CD8-positive, alpha-beta memory T cell (primary cell): ENCODE measurements at regions not wholly inside any gene's neighbourhood (a gene's known extent, or its start where the extent isn't known, plus 50 kb on each side); places are given as distances from the start of the nearest gene placed in this dataset.

Experiments
- CTCF ChIA-PET: fragments of 350-600 bp; sonication (Branson Sonifier 250); formaldehyde crosslinking; loops from one replicate; lab custom pipeline; 2021; ENCODE audit warnings: antibody characterized with exemption; lab: Charles Lee
- POLR2A ChIA-PET: fragments of 350-600 bp; sonication (Branson Sonifier 250); formaldehyde crosslinking; loops from one replicate; lab custom pipeline; 2021; ENCODE audit warnings: antibody characterized with exemption; lab: Charles Lee
- DNase-seq, 5 donors: peaks; one replicate each; pipeline versions ENCODE4 v3.0.0 to v3.0.0-alpha.2; 2020 to 2022; ENCODE audit warnings: mixed read lengths in 1 of 5
- H3K27ac ChIP-seq: one replicate; pipeline ENCODE4 v1.7.0; 2013; ENCODE audit warnings: low read depth, mild to moderate bottlenecking, low read length, moderate library complexity
- H3K27me3 ChIP-seq: 2 replicates; pipeline ENCODE4 v1.7.0; 2013; ENCODE audit warnings: low read length, mild to moderate bottlenecking; ENCODE audit not compliant: insufficient read depth, poor library complexity, severe bottlenecking
- H3K36me3 ChIP-seq: 2 replicates; pipeline ENCODE4 v1.7.0; 2013; ENCODE audit warnings: mild to moderate bottlenecking, low read length, moderate library complexity; ENCODE audit not compliant: insufficient read depth
- H3K4me1 ChIP-seq: 2 replicates; pipeline ENCODE4 v1.7.0; 2013; ENCODE audit warnings: mild to moderate bottlenecking, low read length, moderate library complexity; ENCODE audit not compliant: insufficient read depth
- H3K4me3 ChIP-seq: 2 replicates; pipeline ENCODE4 v1.7.0; 2013; ENCODE audit warnings: mild to moderate bottlenecking, low read length
- H3K9me3 ChIP-seq: 2 replicates; pipeline ENCODE4 v1.7.0; 2013; ENCODE audit warnings: mild to moderate bottlenecking, low read length
- H3K27ac Mint-ChIP-seq, 8 donors: one replicate each; pipeline ENCODE4 v1.8.0; 2020 to 2021; ENCODE audit warnings: mixed read lengths in 8 of 8, mild to moderate bottlenecking in 6 of 8, inconsistent platforms in 3 of 8, moderate library complexity in 3 of 8
- H3K27me3 Mint-ChIP-seq, 2 donors: one replicate each; pipeline ENCODE4 v1.8.0; 2020 to 2021; ENCODE audit warnings: mixed read lengths in 2 of 2, mild to moderate bottlenecking in 1 of 2, moderate library complexity in 1 of 2
- H3K36me3 Mint-ChIP-seq, 3 donors: one replicate each; pipeline ENCODE4 v1.8.0; 2020 to 2021; ENCODE audit warnings: mixed read lengths in 3 of 3, inconsistent platforms in 1 of 3, mild to moderate bottlenecking in 1 of 3
- H3K4me1 Mint-ChIP-seq, 3 donors: one replicate each; pipeline ENCODE4 v1.8.0; 2020 to 2021; ENCODE audit warnings: mixed read lengths in 3 of 3, inconsistent platforms in 1 of 3, mild to moderate bottlenecking in 1 of 3
- H3K4me3 Mint-ChIP-seq, 7 donors: one replicate each; pipeline ENCODE4 v1.8.0; 2020 to 2021; ENCODE audit warnings: mixed read lengths in 7 of 7, mild to moderate bottlenecking in 6 of 7, moderate library complexity in 4 of 7, inconsistent platforms in 2 of 7
- H3K9me3 Mint-ChIP-seq, 5 donors: one replicate each; pipeline ENCODE4 v1.8.0; 2020 to 2022; ENCODE audit warnings: mixed read lengths in 5 of 5, mild to moderate bottlenecking in 3 of 5, moderate library complexity in 2 of 5, inconsistent platforms in 1 of 5

- POLR2A ChIA-PET, result no interaction called here
- CTCF ChIA-PET, result no interaction called here
- Histone ChIP-seq H3K27me3 (no peaks in the 10 kb centered on the region), H3K4me1 (no peaks in the 10 kb centered on the region), H3K9me3 (no peaks in the 10 kb centered on the region), H3K36me3 (no peaks in the 10 kb centered on the region), H3K4me3 (no peak overlapping the region), H3K27ac (no peak overlapping the region)
- no peak for DNase-seq
- H3K27me3 Mint-ChIP-seq, result no peaks in the 10 kb centered on the region
- no peak overlapping the region for H3K27ac Mint-ChIP-seq
- no peaks in the 10 kb centered on the region for H3K4me1 Mint-ChIP-seq
- no peaks in the 10 kb centered on the region for H3K36me3 Mint-ChIP-seq
- no peak overlapping the region for H3K4me3 Mint-ChIP-seq
- H3K9me3 Mint-ChIP-seq, result peaks cover 0 to 4% (median 0%) of the 10 kb centered on the region in 5 donors
Measured at GRCh38 chr2:155519529-155520130, 812.9 kb downstream of the NR4A2 start.

- Mint-ChIP-seq H3K9me3 (peaks cover 0 to 4% (median 0%) of the 10 kb centered on the region in 5 donors), H3K27me3 (no peaks in the 10 kb centered on the region), H3K27ac (no peak overlapping the region), H3K4me3 (no peak overlapping the region), H3K4me1 (no peaks in the 10 kb centered on the region), H3K36me3 (no peaks in the 10 kb centered on the region)
- no peak overlapping the region for H3K27ac ChIP-seq
- CTCF ChIA-PET, result no interaction called here
- no peak for DNase-seq
- H3K36me3 ChIP-seq, result no peaks in the 10 kb centered on the region
- no peaks in the 10 kb centered on the region for H3K9me3 ChIP-seq
- H3K4me1 ChIP-seq, result no peaks in the 10 kb centered on the region
- POLR2A ChIA-PET, result no interaction called here
- H3K27me3 ChIP-seq, result no peaks in the 10 kb centered on the region
- H3K4me3 ChIP-seq, result no peak overlapping the region
Measured at GRCh38 chr2:155518094-155518493, 814.4 kb downstream of the NR4A2 start.

GRCh38 chr2:155517362-155517761, 815.2 kb downstream of the NR4A2 start:
- Mint-ChIP-seq H3K27ac (no peak overlapping the region), H3K27me3 (no peaks in the 10 kb centered on the region), H3K36me3 (no peaks in the 10 kb centered on the region), H3K4me1 (no peaks in the 10 kb centered on the region), H3K9me3 (peaks cover 0 to 4% (median 0%) of the 10 kb centered on the region in 5 donors), H3K4me3 (no peak overlapping the region)
- POLR2A ChIA-PET, result no interaction called here
- Histone ChIP-seq H3K27me3 (no peaks in the 10 kb centered on the region), H3K4me3 (no peak overlapping the region), H3K27ac (no peak overlapping the region), H3K36me3 (no peaks in the 10 kb centered on the region), H3K4me1 (no peaks in the 10 kb centered on the region), H3K9me3 (no peaks in the 10 kb centered on the region)
- CTCF ChIA-PET, result no interaction called here
- no peak for DNase-seq

GRCh38 chr2:155513248-155513647, 814.8 kb downstream of the KCNJ3 start:
- CTCF ChIA-PET, result no interaction called here
- Mint-ChIP-seq H3K9me3 (peaks cover 0 to 4% (median 0%) of the 10 kb centered on the region in 5 donors), H3K4me1 (no peaks in the 10 kb centered on the region), H3K27me3 (no peaks in the 10 kb centered on the region), H3K36me3 (no peaks in the 10 kb centered on the region), H3K27ac (no peak overlapping the region), H3K4me3 (no peak overlapping the region)
- H3K27ac ChIP-seq, result no peak overlapping the region
- no peak overlapping the region for H3K4me3 ChIP-seq
- no peaks in the 10 kb centered on the region for H3K4me1 ChIP-seq
- POLR2A ChIA-PET, result no interaction called here
- no peaks in the 10 kb centered on the region for H3K9me3 ChIP-seq
- H3K27me3 ChIP-seq, result no peaks in the 10 kb centered on the region
- no peak for DNase-seq
- H3K36me3 ChIP-seq, result no peaks in the 10 kb centered on the region

GRCh38 chr2:155502766-155503165, 804.3 kb downstream of the KCNJ3 start:
- Mint-ChIP-seq H3K9me3 (peaks cover 4 to 13% (median 8%) of the 10 kb centered on the region in 5 donors), H3K36me3 (no peaks in the 10 kb centered on the region), H3K4me3 (no peak overlapping the region), H3K27me3 (no peaks in the 10 kb centered on the region), H3K4me1 (no peaks in the 10 kb centered on the region), H3K27ac (no peak overlapping the region)
- ChIA-PET CTCF (no interaction called here), POLR2A (no interaction called here)
- H3K4me3 ChIP-seq, result no peak overlapping the region
- H3K4me1 ChIP-seq, result no peaks in the 10 kb centered on the region
- H3K27ac ChIP-seq, result no peak overlapping the region
- H3K9me3 ChIP-seq, result no peaks in the 10 kb centered on the region
- DNase-seq, result no peak
- no peaks in the 10 kb centered on the region for H3K36me3 ChIP-seq
- H3K27me3 ChIP-seq, result no peaks in the 10 kb centered on the region

GRCh38 chr2:155498106-155498505, 799.6 kb downstream of the KCNJ3 start:
- ChIA-PET CTCF (no interaction called here), POLR2A (no interaction called here)
- peaks cover 0 to 17% (median 4%) of the 10 kb centered on the region in 5 donors for H3K9me3 Mint-ChIP-seq
- H3K27ac Mint-ChIP-seq, result no peak overlapping the region
- Histone ChIP-seq H3K36me3 (no peaks in the 10 kb centered on the region), H3K27me3 (no peaks in the 10 kb centered on the region), H3K4me3 (no peak overlapping the region), H3K9me3 (no peaks in the 10 kb centered on the region), H3K4me1 (no peaks in the 10 kb centered on the region), H3K27ac (no peak overlapping the region)
- H3K36me3 Mint-ChIP-seq, result no peaks in the 10 kb centered on the region
- no peak for DNase-seq
- H3K27me3 Mint-ChIP-seq, result no peaks in the 10 kb centered on the region
- H3K4me1 Mint-ChIP-seq, result no peaks in the 10 kb centered on the region
- H3K4me3 Mint-ChIP-seq, result no peak overlapping the region

- no peak overlapping the region for H3K27ac ChIP-seq
- H3K4me1 Mint-ChIP-seq, result no peaks in the 10 kb centered on the region
- H3K4me1 ChIP-seq, result no peaks in the 10 kb centered on the region
- H3K36me3 Mint-ChIP-seq, result no peaks in the 10 kb centered on the region
- H3K27ac Mint-ChIP-seq, result no peak overlapping the region
- no peaks in the 10 kb centered on the region for H3K9me3 ChIP-seq
- no peak overlapping the region for H3K4me3 ChIP-seq
- POLR2A ChIA-PET, result no interaction called here
- H3K9me3 Mint-ChIP-seq, result peaks cover 0 to 13% (median 2%) of the 10 kb centered on the region in 5 donors
- H3K4me3 Mint-ChIP-seq, result no peak overlapping the region
- H3K36me3 ChIP-seq, result no peaks in the 10 kb centered on the region
- H3K27me3 ChIP-seq, result no peaks in the 10 kb centered on the region
- H3K27me3 Mint-ChIP-seq, result no peaks in the 10 kb centered on the region
- CTCF ChIA-PET, result no interaction called here
- no peak for DNase-seq
Measured at GRCh38 chr2:155494744-155495143, 796.2 kb downstream of the KCNJ3 start.

GRCh38 chr2:155485141-155485842, 786.8 kb downstream of the KCNJ3 start:
- CTCF ChIA-PET, result no interaction called here
- Histone ChIP-seq H3K36me3 (no peaks in the 10 kb centered on the region), H3K9me3 (no peaks in the 10 kb centered on the region), H3K4me1 (no peaks in the 10 kb centered on the region), H3K27ac (no peak overlapping the region), H3K4me3 (no peak overlapping the region), H3K27me3 (no peaks in the 10 kb centered on the region)
- H3K27me3 Mint-ChIP-seq, result no peaks in the 10 kb centered on the region
- no peak for DNase-seq
- H3K27ac Mint-ChIP-seq, result no peak overlapping the region
- H3K36me3 Mint-ChIP-seq, result no peaks in the 10 kb centered on the region
- H3K4me1 Mint-ChIP-seq, result no peaks in the 10 kb centered on the region
- H3K9me3 Mint-ChIP-seq, result peaks cover 0 to 3% (median 0%) of the 10 kb centered on the region in 5 donors
- POLR2A ChIA-PET, result no interaction called here
- H3K4me3 Mint-ChIP-seq, result no peak overlapping the region
